ENCODE measurements at regions not wholly inside any gene's neighbourhood (a gene's known extent, or its start where the extent isn't known, plus 50 kb on each side); places are given as distances from the start of the nearest gene placed in this dataset.

- TF ChIP-seq CTCF (IDR thresholded peaks at IDR 0.05; ENCODE audit: low read length): no peak
- TF ChIP-seq EZH2phosphoT487 (IDR thresholded peaks at IDR 0.05; ENCODE audit: low read length): no peak
- TF ChIP-seq EZH2 (optimal IDR thresholded peaks at IDR 0.05; ENCODE audit: low read depth, low read length): no peak
Measured at GRCh38 chr17:65366102-65366844, 195.2 kb downstream of the AXIN2 start.
